Muscle of leg (tissue), 3 donors: ENCODE measurements at regions not wholly inside any gene's neighbourhood (a gene's known extent, or its start where the extent isn't known, plus 50 kb on each side); places are given as distances from the start of the nearest gene placed in this dataset.
A peak's percentile ranks its signal among the peaks of the same experiment; 100 is the strongest.

Source experiments
- DNase-seq: peaks from one replicate; pipeline ENCODE4 v3.0.0; 2013
- H3K27ac ChIP-seq: one replicate; pipeline ENCODE4 v1.5.1; 2013; ENCODE audit warnings: mild to moderate bottlenecking, low read length, control low read depth
- H3K27me3 ChIP-seq: one replicate; pipeline ENCODE4 v1.6.1; 2013; ENCODE audit warnings: low read length; ENCODE audit not compliant: control insufficient read depth, insufficient read depth
- H3K36me3 ChIP-seq: one replicate; pipeline ENCODE4 v1.6.1; 2013; ENCODE audit warnings: low read length; ENCODE audit not compliant: control insufficient read depth, insufficient read depth
- H3K4me1 ChIP-seq: one replicate; pipeline ENCODE4 v1.6.1; 2013; ENCODE audit warnings: low read length; ENCODE audit not compliant: control insufficient read depth, insufficient read depth
- H3K4me3 ChIP-seq: one replicate; pipeline ENCODE4 v1.5.1; 2013; ENCODE audit warnings: low read length, control low read depth
- H3K9me3 ChIP-seq: replicated peaks from 2 replicates; pipeline ENCODE4 v1.6.1; 2013; ENCODE audit warnings: low read depth, low read length; ENCODE audit not compliant: control insufficient read depth
- WGBS: methylation state at CpG from one replicate; pipeline ENCODE4 v1.1.5; 2013; ENCODE audit warnings: missing lambda C conversion rate; ENCODE audit not compliant: insufficient coverage; 5-methylcytosine and 5-hydroxymethylcytosine counted together

DNA sequence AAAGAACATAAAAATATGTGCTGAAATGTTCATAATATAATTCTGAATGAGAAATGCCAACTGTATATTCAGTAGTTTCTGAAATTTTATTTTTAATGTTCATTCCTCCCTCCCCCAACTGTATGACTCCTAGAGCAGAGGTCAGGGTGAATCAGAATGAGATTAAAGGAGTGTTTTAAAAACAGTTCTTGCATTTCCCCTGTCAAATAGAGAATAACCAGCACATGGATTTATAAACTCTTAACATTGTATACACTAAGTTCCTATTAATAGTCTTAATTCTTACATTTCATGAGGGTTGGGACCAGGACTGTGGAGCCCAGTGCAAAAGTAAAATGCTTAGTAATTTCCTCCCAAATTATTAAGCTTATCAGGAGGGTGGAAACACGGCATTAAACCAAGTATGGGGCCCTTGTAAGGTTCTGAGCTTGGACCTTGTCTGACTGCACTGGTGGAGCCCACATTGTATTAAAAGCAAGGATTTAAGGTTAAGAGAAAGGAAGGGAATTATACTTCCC is 474.6 kb upstream of the RAG2 start:
- no CpG with 5 or more reads among the region's 1 CpG for WGBS
- DNase-seq: no peak
- H3K4me1 ChIP-seq: no peaks in the 10 kb centered on the region

DNA sequence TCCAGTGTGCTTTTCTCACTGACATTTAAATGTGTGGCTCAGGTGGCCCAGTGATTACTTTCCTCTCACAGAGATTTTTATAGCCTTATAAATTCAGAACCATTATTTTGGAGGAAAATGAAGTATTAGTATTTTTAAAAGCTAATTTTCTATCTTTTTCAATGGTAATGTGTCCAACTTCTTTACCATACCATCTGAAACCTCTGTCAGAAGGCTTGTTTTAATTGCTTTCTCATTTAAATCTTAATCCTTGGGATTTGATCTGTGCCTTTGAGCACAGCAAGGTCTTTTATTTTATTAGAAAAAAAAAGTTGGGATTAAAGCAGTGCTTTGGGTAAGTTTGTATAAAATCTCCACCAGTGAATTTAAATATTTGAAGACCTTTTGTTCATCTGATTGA is 452.3 kb upstream of the RAG2 start:
- Histone ChIP-seq H3K27me3 (no peaks in the 10 kb centered on the region), H3K27ac (no peak overlapping the region), H3K36me3 (no peaks in the 10 kb centered on the region), H3K9me3 (no peaks in the 10 kb centered on the region), H3K4me3 (no peak overlapping the region), H3K4me1 (no peaks in the 10 kb centered on the region)
- no peak for DNase-seq

More for the DNA sequence above, 474.6 kb upstream of the RAG2 start:
- Histone ChIP-seq H3K9me3 (no peaks in the 10 kb centered on the region), H3K36me3 (no peaks in the 10 kb centered on the region), H3K27me3 (no peaks in the 10 kb centered on the region), H3K27ac (no peak overlapping the region), H3K4me3 (no peak overlapping the region)

DNA sequence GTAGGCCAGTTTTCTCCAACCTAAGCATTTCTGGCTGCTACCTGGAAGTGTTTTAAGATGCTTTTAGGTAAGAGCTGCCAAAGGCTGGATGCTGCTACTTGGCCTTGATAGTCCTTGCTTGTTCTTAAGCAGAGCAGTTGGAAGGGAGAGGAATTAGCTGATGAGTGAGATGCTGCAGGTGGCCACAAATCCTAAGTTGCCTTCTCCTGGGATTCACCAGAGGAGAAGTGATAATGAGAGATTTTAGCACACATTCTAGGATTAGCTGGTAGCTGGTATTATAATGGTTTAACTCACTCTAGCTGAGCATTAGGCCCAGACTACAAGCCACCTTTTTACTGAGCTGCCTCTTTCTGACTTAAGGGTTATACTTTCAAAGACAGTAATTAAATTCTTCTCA is 442.9 kb upstream of the RAG2 start:
- Histone ChIP-seq H3K4me3 (no peak overlapping the region), H3K9me3 (no peaks in the 10 kb centered on the region), H3K27me3 (no peaks in the 10 kb centered on the region), H3K36me3 (no peaks in the 10 kb centered on the region), H3K4me1 (no peaks in the 10 kb centered on the region), H3K27ac (no peak overlapping the region)
- DNase-seq: no peak

DNA sequence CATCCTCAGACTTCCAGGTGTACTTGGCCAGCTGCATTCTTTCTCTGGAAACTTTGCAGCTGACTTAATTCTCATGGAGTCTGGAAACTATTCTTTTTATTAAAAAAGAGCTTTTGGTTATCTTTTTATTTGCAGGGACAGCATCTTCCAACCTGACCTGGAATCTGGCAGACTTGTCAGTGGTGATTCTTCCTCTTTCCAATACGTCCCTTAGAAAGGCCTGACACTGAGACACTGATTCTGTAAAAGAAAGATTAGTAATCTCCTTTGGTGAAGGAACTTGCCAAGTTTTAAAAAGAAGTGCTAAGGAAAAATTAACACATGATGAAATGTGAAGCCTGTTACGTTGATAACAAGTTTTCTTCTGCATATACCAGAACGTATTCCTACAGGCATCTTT is 440.9 kb upstream of the RAG2 start:
- Histone ChIP-seq H3K36me3 (no peaks in the 10 kb centered on the region), H3K9me3 (no peaks in the 10 kb centered on the region), H3K4me3 (no peak overlapping the region), H3K27ac (no peak overlapping the region), H3K27me3 (no peaks in the 10 kb centered on the region), H3K4me1 (no peaks in the 10 kb centered on the region)
- peak; percentile 30 for DNase-seq
- WGBS: no CpG with 5 or more reads among the region's 3 CpGs

DNA sequence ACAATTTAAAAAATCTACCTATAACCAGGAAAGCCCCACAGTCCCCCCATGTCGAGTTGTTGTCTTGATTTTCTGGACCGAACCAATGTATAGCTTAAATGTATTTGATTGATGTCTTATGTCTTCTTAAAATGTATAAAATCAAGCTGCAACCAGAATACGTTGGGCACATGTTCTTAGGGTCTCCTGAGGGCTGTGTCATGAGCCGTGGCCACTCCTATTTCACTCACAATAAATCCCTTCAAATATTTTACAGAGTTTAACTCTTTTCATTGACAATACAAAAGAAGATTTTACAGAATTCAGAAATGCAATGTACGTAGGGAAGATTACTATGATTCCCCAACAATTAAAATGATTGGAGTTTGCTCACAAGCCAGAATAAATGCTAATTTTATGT is 428.7 kb upstream of the RAG2 start:
- Histone ChIP-seq H3K27ac (no peak overlapping the region), H3K36me3 (no peaks in the 10 kb centered on the region)
- no peak for DNase-seq

DNA sequence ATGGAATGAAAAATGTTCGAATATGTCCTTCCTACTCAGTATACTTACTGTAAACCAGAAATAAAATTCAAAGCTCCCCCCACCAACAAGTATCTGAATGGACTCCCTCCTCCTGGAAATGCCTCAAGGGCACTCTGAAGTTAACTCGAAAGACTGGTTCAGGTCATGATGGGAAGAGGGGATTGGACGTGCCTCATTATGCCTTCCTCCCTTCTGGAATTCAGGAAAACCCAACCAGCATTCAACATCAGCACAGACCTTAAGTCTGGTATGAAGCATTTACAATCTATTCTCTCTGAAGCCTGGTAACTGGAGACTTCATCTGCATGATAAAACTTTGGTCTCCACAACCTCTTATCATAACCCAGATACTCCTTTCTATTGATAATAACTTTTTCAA is 428.3 kb upstream of the RAG2 start:
- Histone ChIP-seq H3K4me3 (no peak overlapping the region), H3K27ac (no peak overlapping the region), H3K27me3 (no peaks in the 10 kb centered on the region), H3K4me1 (no peaks in the 10 kb centered on the region), H3K9me3 (no peaks in the 10 kb centered on the region), H3K36me3 (no peaks in the 10 kb centered on the region)
- DNase-seq: no peak
- no CpG with 5 or more reads among the region's 3 CpGs for WGBS

More for the DNA sequence above, 428.7 kb upstream of the RAG2 start:
- no peaks in the 10 kb centered on the region for H3K4me1 ChIP-seq
- H3K9me3 ChIP-seq: no peaks in the 10 kb centered on the region
- H3K27me3 ChIP-seq: no peaks in the 10 kb centered on the region
- WGBS: no CpG with 5 or more reads among the region's 5 CpGs
- no peak overlapping the region for H3K4me3 ChIP-seq

DNA sequence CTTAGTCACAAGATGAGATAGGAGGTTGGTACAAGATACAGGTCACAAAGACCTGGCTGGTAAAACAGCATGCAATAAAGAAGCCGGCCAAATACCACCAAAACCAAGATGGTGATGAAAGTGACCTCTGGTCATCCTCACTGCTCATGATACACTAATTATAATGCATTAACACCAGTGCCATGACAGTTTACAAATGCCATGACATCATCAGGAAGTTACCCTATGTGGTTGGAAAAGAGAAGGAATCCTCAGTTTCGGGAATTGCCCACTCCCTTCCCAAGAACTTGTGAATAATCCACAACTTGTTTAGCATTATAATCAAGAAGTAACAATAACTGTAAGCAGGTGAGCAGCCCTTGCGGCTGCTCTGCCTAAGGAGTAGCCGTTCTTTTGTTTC is 408.5 kb upstream of the RAG2 start:
- H3K9me3 ChIP-seq: no peaks in the 10 kb centered on the region
- H3K27ac ChIP-seq: no peak overlapping the region
- WGBS: 90% methylated on average over 2 of the region's 4 CpGs
- DNase-seq: no peak
- H3K4me1 ChIP-seq: no peaks in the 10 kb centered on the region
- no peak overlapping the region for H3K4me3 ChIP-seq
- H3K27me3 ChIP-seq: no peaks in the 10 kb centered on the region
- no peaks in the 10 kb centered on the region for H3K36me3 ChIP-seq

DNA sequence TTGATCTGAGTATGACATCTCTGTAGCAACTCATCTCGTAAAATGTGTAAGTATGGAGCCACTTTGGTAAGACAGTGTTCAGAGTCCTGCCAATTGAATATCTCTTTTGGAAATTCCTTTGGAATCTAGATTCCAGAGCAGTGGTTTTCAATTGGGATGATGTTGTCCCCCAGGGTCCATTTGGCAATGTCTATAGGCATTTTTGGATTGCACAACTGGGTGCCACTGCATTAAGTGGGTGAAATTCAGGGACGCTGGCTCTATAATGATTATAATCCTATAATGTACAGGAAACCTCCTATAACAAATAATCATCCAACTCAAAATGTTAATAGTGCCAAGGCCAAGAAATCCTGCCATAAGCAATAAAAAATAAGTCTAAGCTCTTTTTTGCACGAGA is 404.8 kb upstream of the RAG2 start:
- no peaks in the 10 kb centered on the region for H3K4me1 ChIP-seq
- H3K9me3 ChIP-seq: no peaks in the 10 kb centered on the region
- no peak overlapping the region for H3K4me3 ChIP-seq
- no peak overlapping the region for H3K27ac ChIP-seq
- H3K36me3 ChIP-seq: no peaks in the 10 kb centered on the region
- DNase-seq: no peak
- no CpG with 5 or more reads among the region's 3 CpGs for WGBS
- no peaks in the 10 kb centered on the region for H3K27me3 ChIP-seq

DNA sequence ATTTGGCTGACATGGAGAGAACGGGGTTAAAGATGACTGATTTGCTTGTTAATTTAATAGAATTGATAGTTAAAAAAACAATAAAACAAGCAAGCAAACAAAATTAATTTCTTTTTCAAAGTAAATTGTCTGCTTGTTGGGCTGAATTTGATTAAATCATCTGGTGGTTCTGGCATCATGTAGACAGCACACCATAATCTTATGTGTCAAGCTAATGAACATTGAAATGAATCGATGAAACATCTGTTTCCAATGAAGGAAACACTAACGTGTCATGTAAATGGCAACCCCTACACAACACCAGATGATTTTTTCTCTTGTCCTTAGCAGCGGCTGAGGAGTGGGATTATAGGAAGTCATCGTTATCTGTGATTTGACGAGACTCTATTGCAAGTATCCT is 399.6 kb upstream of the RAG2 start:
- no peaks in the 10 kb centered on the region for H3K4me1 ChIP-seq
- no peak overlapping the region for H3K27ac ChIP-seq
- H3K36me3 ChIP-seq: no peaks in the 10 kb centered on the region
- H3K27me3 ChIP-seq: no peaks in the 10 kb centered on the region
- no peak overlapping the region for H3K4me3 ChIP-seq
- DNase-seq: no peak
- H3K9me3 ChIP-seq: no peaks in the 10 kb centered on the region
- WGBS: no CpG with 5 or more reads among the region's 6 CpGs

DNA sequence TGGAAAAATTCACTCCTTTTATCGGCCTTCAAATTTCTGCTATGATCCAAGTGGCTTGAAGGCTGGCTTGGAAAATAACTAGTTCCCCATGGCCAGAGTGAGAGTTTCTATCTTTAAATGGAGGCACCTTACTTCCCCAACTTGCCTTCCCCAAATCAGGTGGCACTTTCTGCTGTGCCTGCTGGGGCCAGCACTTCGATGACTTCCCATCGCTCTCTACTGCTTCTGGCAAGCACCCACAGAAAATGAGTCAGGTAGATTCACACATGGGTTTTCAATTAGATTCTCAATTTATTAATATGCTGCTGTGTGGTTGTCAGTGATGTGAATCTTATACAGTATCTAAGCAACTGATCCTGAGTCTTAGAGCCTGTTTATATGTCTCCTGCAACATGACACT is 398.8 kb upstream of the RAG2 start:
- Histone ChIP-seq H3K27me3 (no peaks in the 10 kb centered on the region), H3K4me1 (no peaks in the 10 kb centered on the region), H3K36me3 (no peaks in the 10 kb centered on the region), H3K27ac (no peak overlapping the region), H3K4me3 (no peak overlapping the region), H3K9me3 (no peaks in the 10 kb centered on the region)
- no peak for DNase-seq
- no CpG with 5 or more reads among the region's 3 CpGs for WGBS

DNA sequence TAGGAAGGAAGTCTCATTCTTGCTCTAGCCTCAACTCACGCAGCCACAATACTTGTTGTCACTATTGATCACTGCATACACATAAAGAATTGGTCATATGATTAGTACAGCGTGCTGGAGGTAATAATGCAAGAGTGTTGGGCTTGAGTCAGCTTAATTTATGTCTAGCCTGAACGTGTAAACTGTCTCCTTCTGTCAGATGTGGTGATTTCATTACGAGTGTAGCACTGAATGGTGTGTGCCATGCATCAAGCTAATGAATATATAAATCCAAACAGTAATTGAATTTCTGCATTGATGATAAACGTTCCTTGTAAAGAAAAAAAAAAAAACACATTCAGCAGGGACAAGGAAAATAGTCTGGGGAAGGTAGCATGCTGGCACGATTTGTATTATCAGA is 396.2 kb upstream of the RAG2 start:
- no peaks in the 10 kb centered on the region for H3K4me1 ChIP-seq
- no peaks in the 10 kb centered on the region for H3K9me3 ChIP-seq
- no peak overlapping the region for H3K27ac ChIP-seq
- H3K27me3 ChIP-seq: no peaks in the 10 kb centered on the region
- DNase-seq: no peak
- H3K36me3 ChIP-seq: no peaks in the 10 kb centered on the region
- no peak overlapping the region for H3K4me3 ChIP-seq
- no CpG with 5 or more reads among the region's 6 CpGs for WGBS
